ENCODE measurements at regions not wholly inside any gene's neighbourhood (a gene's known extent, or its start where the extent isn't known, plus 50 kb on each side); places are given as distances from the start of the nearest gene placed in this dataset.
A peak's percentile ranks its signal among the peaks of the same experiment; 100 is the strongest.
"Not testable (repeated sequence)": the region's sequence is repeated elsewhere in the genome, so short reads cannot be mapped to it uniquely, and the experiment has no call there.

GRCh38 chr4:27381815-27382214 is 521.2 kb downstream of the STIM2 start:
- DNase-seq: peak; percentile 91

DNA sequence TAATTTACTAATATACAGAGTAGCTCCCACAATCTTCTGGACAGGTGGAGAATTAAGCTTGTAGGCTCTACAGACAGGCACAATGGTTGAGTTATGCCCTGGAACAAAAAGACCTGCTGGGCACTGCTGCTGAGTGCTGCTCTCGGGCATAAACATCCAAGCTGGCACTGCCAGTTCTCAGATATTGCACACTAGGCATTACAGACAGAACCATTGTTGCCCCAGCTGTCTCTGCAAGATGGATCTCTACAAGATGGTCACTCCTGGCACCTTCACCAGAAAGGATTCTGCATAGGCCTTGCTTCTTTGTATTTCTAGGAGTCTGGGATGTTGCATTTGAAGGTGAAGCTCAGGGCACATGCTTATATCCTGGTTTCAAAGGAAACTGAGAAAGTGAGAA is 527.1 kb downstream of the STIM2 start:
- no peak for DNase-seq

GRCh38 chr4:27397886-27398285 is 537.2 kb downstream of the STIM2 start:
- DNase-seq: no peak

- peak; percentile 13 for DNase-seq
Measured at GRCh38 chr4:27398631-27399310, 538.1 kb downstream of the STIM2 start.

DNA sequence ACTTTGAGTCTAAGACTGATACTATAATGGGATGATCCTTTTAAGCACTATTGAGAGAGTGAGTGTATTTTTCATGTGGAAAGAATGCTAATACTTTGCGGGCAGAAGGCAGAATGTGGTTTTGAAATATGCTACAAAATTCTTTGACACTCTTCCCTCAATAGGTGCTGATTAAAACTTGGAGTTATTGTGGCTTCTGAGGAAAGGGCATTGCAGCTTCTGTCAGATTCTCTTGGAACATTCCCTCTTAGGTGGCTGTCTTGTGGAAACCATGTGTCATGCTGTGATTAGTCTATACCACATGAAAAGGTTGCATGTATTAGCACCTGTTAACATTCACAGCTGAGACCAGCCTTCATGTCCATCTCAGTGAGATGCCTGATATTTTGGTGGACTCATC is 547.0 kb downstream of the STIM2 start:
- DNase-seq: no peak

DNA sequence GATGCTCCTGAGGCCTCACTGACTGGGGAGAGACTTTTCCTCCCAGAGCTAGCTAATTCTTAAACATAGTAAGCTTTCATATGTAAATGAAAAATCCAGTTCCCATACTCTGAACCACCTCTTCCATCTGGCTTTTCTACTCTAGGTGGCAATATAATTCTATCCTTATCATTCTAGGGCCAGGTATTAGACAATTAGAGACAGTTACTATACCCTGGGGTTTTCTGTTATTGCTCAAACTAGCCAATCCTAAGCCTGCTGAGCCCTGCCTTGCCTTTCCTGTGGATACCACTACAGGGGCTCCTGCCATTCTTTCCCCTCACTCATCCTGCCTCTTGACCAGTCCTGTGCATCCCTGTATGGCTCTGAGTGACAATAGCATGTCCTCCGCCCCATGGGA is 552.0 kb downstream of the STIM2 start:
- DNase-seq: peak; percentile 30

DNA sequence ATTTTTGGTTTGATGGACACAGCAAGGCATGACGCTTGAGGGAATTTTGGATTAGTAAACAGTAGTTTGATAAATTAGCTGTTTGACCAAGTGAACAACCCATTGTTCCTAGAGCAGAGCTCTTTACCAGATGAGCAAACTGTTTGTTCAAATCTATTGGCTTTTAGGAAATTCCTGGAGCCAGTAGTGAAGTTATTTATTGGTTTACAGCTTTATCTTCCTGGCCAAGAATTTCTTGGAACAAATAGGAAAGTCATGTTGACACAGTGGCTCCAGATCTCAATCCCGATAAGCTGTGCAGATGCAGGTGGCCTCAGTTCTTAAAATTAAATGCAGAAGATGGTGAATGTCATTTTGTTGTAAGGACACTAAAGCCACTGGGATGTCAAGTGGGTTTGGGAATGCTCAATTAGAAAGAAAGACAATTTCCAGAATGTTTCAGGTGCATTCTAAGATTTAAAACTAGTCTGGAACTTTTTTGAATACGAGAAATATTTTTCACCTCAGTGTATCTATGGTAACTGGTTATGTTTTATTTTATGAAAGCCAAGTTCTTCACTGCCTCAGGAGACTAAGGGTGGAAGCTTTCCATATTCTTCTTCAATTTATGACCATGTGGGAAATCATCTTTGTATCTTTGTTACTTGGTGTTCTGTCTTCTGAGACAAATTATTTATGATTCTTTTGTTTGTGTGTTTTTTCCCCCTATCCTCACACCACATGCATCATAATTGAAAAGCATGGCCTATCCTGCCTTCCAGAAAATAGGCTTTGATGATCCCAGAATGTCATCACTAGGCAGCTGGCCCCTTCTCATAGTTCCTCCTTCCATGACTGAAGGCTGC is 554.5 kb downstream of the STIM2 start:
- DNase-seq: no peak

DNA sequence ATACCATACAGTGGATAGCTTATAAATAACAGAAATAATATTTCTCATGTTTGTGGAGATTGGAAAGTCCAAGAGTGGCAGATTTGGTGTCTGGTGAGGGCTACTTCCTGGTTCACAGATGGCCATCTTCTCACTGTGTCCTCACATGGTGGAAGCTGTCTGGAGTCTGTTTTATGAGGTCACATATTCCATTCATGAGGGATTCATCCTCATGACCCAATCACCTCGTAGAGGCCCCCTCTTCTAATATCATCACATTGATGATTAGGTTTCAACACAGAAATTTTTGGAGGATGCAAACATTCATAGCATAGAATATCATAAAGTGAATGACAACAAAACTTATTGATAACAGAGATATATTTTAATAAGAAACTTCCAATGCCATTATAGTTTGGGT is 568.0 kb downstream of the STIM2 start:
- DNase-seq: peak; percentile 31

- peak; percentile 30 for DNase-seq
Measured at GRCh38 chr4:27429364-27429871, 568.8 kb downstream of the STIM2 start.

GRCh38 chr4:27442146-27442545 is 581.5 kb downstream of the STIM2 start:
- DNase-seq: no peak

DNA sequence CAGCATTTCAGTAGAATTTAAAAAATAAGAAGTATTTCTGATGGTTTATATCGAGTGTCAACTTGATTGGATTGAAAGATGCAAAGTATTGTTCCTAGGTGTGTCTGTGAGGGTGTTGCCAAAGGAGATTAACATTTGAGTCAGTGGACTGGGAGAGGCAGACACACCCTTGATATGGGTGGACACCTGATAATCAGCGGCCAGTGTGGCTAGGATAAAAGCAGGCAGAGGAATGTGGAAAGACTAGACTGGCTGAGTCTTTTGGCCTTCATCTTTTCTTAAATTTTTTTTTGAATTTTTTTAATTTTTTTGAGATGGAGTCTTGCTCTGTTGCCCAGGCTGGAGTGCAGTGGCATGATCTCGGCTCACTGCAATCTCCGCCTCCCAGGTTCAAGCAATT is 582.0 kb downstream of the STIM2 start:
- not testable (repeated sequence) for DNase-seq

DNA sequence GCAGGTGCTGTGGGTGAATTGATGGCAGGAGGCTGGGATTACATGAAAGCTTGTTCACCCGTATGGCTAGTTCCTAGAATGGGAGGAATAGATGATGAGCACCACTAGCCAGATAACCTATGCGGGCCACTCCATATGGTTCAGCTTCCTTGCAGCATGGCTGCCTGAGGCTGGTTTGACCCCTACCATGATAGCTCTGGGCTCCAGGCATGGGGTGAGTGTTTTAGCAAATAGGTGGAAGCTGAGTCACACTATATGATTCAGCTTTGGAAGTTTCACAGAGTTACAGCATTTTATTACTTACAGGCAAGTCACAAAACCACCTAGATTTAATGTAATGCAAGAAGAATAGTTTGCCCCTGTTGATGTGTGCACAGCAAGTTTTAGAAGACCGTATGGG is 603.2 kb downstream of the STIM2 start:
- DNase-seq: peak; percentile 56

DNA sequence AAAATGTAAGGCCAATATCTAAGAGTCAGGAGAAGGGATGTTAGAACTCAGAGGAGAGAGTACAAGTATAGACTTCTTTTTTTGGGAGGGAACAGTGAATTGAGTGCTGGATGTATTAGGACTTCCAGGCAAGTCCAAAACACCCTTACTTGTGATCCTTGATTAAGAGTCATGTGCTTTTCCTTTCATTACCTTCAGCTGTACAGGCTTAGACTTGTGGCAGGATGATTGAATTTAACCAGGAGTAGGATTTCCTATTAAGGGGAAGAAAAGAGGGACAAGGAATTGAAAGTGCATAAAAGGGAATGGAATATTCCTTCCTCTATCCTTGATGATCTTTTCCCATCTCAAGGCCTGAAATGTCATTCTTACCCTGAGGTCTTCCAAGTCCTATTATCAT is 606.7 kb downstream of the STIM2 start:
- DNase-seq: no peak

- DNase-seq: no peak
Measured at GRCh38 chr4:27472364-27472763, 611.7 kb downstream of the STIM2 start.

- no peak for DNase-seq
Measured at GRCh38 chr4:27474691-27475090, 614.0 kb downstream of the STIM2 start.

DNA sequence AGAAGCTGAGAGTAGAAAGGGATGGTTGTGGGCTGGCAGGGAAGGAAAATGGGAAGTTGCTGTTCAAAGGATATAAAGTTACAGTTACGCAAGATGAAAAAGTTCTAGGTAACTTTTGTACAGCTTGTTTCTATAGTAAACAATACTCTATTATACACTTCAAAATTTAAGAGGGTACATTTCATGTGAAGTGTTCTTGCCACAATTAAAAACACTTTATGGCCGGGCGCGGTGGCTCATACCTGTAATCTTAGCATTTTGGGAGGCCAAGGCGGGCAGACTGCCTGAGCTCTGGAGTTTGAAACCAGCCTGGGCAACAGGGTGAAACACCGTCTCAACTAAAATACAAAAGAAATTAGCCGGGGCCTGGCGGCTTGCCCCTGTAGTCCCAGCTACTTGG is 623.6 kb downstream of the STIM2 start:
- DNase-seq: no peak

- no peak for DNase-seq
Measured at GRCh38 chr4:27490315-27490714, 629.7 kb downstream of the STIM2 start.

- DNase-seq: no peak
Measured at GRCh38 chr4:27490766-27491165, 630.1 kb downstream of the STIM2 start.

DNA sequence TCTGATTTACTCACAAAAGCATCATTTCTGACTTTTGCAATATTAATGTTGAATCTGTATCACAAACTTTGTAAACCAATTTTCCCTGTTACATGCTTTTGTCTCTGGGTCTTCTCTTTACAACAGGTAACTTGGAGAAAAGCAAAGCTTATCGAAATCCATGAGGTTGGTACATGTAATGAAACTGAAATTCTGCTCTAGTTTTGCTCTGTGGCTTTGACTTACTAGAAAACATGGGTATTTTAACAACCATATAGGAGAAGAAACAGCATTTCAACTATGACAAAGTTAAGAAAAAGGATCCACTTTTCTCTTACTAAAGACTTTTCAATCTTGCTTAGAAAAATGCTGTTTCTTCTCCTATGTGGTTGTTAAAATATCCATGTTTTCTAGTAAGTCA is 645.8 kb downstream of the STIM2 start:
- no peak for DNase-seq

DNA sequence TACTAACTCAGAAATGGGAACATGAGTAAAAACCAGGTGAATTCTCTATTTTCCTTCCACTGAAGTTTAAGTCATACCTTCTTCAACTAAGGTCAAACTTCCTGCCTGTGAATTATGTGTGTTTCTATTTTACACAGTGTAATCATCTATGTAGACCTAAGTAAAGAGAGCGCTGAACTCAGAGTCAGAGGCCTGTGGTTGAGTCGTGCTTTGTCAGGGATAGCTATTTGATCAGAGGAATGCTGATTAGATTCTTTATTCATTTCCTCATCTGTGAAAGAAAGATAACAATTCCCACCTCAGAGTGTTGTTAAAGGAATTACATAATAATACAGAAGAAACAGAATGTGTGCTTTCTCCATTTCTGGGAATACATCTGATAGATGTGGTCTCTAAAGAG is 654.1 kb downstream of the STIM2 start:
- DNase-seq: no peak

- DNase-seq: no peak
Measured at GRCh38 chr4:27515140-27515539, 654.5 kb downstream of the STIM2 start.

DNA sequence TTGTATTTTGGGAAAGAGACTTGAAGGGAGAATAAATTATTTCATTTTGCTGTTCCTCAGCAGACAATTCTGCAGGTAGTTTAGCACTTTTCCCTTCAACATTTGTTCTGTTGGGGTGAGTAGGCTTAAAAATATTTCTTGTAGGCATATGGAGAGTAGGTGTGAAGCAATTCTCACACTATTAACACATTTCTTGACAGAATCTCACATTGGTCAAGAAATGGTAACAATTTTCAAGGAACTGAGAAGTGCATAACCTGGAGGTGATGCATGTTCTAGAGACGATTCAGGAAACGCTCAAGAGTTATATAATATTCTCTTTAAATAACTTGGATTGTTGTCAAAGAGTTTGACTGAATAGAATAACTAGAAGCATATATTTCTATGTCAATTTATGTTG is 658.2 kb downstream of the STIM2 start:
- DNase-seq: no peak

DNA sequence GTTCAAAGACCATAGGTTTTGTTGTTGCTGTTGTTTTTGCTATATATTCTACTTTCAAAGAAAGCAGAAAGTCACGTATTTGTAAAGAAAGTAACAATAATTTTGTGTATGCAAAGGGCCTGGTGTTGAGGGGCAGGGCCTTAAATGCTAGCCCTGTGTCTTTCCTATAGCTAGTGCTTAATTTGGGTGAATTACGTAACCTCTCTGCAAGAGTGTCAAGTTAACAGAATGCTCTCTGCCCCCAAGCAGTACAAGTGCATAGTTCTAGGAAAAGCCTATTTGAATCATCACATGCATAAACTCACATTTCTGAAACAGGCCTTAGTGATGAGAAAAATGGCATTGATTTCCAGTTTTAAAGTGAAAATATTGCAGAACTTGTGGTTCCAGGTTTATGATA is 663.6 kb downstream of the STIM2 start:
- DNase-seq: no peak

- DNase-seq: no peak
Measured at GRCh38 chr4:27534488-27534887, 673.8 kb downstream of the STIM2 start.
